Brain pericyte (primary cell): ENCODE measurements at regions not wholly inside any gene's neighbourhood (a gene's known extent, or its start where the extent isn't known, plus 50 kb on each side); places are given as distances from the start of the nearest gene placed in this dataset.

Source experiments
- DNase-seq: peaks from one replicate; pipeline ENCODE4 v3.0.0-alpha.2; 2012; ENCODE audit warnings: low read depth, low spot score

DNA sequence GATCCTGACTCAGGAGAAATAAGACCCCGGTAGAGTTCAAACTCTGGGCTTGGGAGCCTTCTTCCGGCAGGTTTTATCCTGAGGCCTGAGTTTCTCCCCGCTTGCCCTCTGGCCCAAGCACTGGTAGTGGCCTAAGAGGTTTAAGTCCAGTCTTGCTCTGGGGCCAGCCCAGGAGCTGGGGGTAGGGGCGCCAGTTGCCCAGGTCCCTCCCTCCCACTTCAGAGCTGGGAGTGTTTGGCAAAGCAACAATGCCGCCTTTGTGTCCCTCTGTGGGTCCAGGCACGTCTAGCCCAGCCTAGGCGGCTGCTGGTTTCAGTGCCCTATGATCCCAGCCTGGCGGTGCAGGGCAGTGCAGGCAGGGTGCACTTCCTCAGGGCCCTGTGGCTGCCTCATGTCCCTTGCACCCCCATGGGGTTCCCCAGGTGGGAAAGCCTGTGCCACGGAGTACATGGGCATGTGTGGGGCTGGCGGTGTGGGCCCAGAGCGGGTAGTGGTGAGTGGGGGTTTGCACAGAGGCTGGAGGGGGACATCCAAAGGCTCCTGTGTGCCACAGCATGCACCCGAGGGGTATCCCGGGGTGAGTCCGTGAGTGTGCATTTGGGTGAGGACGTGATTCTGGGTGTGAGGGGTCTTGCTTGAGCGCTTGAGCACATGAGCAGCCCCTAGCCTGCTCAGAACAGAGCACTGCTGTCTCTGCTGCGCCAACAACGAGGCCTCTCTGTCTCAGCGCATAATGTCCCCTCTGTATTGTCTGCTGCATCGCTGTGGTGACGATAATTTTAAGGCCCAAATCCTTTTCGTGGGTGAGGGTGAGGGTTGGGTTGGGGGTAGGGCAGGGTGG lies 61.7 kb upstream of the PSD2 start:
- DNase-seq, result no peak

DNA sequence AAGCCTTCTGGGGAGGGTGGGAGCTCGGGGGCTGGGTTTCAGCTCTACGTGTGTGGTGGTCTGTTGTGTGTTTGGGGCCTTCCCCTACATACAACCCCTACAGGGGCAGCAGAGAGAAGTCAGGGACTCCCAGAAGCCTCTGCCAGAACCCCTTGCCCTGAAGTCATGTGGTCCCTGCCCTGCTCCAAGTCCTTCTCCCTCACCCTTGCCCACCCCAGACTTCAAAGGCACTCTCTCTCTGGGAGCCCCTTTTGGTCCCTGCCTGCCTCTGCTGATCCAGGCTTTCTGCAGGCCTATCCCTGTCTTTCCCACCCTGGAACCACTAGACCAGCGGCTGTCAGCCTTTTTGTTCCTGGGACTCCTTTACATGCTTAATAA lies 61.1 kb upstream of the PSD2 start:
- no peak for DNase-seq

DNA sequence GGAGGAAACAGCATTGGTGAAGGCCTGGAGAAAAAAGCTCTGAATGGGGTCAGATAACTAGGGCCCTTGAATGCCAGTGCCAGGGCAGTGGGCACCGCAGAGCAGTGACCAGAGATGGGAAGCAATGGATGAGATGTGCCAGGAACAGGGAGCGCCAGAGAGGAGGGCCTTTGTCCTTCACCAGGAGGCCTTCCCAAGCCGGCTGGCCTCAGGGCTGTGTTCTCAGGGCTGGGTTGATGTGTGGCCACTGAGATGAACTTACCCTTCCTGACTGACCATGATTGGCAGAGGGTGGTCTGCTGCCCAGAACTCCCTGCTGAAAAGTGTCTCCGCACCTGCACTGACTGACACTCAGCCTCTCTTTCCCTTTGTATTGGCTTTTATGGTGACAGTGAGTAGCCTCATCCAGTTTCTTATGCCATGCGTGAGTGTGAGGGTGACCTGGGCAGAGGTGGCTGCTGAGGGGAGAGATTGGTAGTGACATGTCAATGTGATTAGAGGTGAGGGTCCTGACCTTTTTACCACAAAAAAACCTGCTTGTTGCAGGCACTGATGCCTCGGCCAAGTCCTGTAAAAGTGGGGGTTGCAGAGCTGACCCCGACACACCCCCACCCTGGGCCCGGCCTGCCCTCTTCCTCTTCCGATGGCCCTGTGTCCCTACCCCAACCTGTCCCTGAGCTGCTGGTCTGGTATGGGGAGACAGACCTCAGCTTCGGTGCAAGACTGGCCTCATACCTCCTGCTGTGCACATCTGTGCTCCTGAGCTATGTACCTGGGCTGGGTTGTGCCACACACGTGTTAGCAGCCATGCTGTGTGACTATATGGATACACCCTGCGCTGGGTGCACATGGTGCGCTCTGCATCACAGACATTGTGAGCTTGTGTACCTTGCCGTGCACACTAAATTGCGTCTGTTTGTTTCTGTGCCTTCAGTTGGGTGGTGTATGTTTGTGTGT lies 57.1 kb upstream of the PSD2 start:
- no peak for DNase-seq

DNA sequence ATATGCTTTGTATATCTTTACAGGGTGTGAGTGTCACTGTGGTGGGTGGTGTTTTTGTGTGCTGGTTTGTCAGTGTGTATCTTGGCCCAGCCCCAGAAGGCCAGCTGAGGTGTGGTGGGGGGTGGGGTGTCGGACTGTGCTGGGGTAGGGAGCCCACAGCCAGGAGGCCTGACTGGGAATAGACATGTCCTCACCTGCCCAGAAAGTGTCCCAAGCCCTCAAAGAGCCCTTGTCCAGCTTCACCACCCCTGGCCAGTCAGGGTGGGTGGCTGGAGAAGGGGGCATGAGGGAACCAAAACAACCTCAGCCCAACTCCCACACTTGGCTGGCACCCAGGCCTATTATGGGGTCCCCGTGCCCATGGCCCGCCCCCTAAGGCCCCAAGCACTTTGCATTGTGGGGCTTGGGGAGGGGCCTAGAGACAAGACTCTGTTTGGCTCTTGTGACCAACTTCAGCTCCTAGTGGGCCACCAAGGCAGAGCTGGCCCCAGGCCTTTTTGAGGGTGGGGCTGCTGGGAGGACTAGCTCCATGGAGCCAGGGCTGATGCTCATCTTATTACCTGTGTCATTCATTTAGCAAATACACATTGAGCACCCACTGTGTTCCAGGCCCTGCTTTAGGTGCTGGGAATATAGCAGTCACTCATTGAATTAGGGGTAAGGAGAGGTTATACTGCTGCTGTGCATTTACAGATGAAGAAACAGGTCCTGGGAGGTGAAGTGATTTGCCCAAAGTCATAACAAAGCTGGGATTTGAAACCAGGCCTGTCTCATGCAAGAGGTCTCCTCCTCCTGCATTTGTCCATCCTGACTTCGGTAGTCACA lies 56.2 kb upstream of the PSD2 start:
- no peak for DNase-seq

DNA sequence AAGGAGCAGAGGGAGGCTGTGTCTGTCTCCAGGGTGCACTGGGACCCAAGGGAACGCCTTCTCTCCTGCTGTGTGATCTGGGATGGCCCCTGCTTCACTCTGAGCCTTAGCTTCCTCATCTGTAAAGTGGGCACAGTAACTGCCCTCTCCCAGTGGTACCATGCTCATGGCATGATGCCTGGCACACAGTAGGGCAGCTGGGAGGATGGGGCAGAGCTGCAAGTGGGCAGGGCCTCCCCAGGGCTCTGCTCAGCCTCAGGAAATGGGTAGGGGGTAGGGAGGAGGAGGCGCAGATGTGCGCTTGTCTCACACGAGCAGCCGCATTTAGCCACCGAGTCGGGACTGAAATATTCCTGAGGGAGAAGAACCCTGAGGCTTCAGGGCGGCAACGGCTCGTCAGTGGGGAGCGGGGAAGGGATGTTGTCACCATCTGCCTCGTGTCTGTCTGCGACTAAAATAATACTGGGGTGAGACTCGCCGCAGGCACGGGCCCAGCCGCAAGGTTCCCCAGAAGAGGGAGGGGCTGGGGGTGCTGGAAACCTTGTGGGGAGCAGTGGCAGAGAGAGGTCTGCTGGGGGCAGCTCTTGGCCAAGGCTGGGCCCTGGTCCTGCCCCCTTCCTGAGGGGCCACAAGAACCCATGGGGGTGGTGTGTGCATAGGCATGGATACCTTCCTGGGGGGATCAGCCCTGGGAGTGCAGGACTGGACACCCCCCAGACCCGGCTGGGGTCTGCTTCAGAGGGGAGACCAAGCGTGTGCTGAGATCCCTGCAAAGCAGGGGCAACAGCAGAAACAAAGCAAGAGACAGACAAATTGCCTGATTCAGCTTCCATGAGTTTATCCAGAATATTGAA lies 55.2 kb upstream of the PSD2 start:
- no peak for DNase-seq

GRCh38 chr5:139740992-139741672 lies 54.5 kb upstream of the PSD2 start:
- DNase-seq, result no peak

DNA sequence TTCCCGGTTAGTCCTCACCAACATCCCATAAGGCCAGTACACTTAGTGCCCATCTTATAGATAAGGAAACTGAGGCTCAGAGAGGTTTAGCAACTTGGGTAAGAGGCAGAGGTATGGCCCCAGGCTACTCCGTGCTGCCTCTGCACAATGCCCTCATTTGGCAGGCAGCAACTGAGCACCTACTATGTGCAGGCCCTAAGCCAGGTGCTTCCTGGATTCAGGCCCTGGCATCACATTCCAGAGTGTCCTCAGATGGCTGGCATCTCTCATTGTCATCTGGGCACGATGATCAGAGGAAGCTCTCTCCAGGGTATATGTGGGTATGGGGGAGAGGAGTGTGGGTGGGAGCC lies 53.8 kb upstream of the PSD2 start:
- no peak for DNase-seq

- DNase-seq, result no peak
Measured at GRCh38 chr5:139742173-139742903, 53.3 kb upstream of the PSD2 start.

DNA sequence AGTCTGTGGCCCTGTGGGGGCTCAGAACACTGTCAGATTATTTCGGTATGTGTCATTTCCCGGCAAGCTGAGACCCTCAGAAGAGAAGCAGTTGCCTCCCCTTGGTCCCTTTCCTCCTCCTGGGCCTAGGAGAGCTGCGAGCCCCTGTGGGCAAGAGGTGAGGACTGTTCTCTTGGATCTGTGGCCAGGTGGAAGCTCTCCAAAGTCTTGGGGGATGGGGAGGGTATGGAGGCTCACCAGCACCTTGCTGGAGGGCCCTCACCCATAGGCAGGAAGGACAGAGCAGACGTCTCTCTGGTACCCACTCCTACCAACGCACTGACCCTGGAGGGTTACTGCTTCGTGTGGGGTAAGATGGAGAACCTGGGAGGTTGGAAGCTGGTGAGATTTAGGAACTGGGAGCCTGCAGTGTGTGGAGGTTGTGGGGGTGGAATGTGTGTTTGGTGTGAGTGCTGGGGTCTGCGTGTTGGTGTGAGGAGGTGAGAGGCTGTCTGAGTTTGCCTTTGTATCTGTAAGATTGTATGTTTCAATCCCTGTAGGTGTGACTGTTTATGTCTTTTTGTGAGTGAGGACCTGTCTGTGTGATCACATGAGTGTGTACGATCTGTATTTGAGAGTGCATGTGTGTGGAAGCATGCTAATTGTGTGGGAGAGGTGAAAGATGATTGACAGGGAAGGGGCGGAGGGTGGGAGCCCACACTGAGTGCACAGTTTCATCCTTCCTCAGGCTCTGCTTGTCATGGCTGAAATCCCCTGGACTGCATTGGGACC lies 52.4 kb upstream of the PSD2 start:
- no peak for DNase-seq

- DNase-seq, result no peak
Measured at GRCh38 chr5:139743804-139744203, 51.8 kb upstream of the PSD2 start.

DNA sequence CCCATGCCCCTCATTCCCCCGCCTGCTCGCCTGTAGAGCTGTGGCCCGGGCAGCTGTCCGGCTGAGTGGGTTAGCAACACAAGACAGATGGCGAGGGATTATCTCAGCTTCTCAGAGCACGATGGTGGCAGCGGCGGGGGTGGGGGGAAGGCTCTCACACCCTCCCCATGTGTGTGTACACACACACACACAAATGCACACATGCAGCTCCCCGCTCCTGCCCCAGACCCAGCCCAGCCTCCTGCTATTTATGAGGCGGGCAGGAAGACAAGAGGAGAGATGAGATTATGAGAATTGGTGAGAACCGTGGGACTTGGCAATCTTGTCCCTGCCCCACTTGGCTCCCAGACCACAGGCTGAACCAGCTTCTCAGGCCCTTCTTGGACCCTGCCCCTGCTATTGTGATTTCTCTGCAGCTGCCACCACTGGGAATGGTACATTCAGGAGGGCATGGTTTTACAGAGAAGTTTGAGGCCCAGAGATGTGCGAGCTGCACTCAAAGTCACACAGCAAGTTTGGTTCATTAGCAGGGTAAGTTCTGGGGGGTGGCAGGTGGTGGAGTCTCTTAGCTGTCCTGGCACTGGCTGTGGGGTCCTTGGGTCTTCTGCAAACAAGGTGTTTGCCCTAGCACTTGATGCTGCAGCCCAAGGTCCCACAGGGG lies 51.0 kb upstream of the PSD2 start:
- no peak for DNase-seq

- peak; percentile 63 for DNase-seq
Measured at GRCh38 chr5:139745132-139745799, 50.3 kb upstream of the PSD2 start.

- DNase-seq, result peak; percentile 59
Measured at GRCh38 chr5:139745800-139746690, 49.6 kb upstream of the PSD2 start.
